ENCODE measurements at regions not wholly inside any gene's neighbourhood (a gene's known extent, or its start where the extent isn't known, plus 50 kb on each side); places are given as distances from the start of the nearest gene placed in this dataset.

DNA sequence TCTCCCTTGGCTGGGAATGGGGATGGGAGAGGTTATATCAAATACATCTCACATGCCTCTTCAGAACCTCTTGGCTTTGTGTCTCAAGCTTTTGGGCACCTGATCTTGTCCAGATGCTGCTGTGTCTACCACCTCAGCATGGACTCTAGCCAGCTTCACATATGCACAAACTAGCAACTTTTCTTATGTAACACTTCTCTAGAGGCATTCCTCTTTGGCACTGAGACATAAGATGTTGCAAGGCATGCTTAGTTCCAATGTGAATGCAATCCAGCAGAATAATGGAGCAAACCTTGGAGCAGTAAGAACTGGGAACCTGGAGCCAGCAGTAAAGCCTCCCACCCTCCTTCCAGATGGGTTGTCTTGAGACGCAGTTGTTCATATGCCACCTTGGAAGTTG is 113.4 kb upstream of the TMEM47 start:
- TF ChIP-seq CTCF (IDR thresholded peaks at IDR 0.05; ENCODE audit: low read length), result no peak
- no peak for TF ChIP-seq EZH2 (optimal IDR thresholded peaks at IDR 0.05; ENCODE audit: low read depth, low read length)
- no peak for TF ChIP-seq EZH2phosphoT487 (IDR thresholded peaks at IDR 0.05; ENCODE audit: low read length)
